ENCODE measurements at regions not wholly inside any gene's neighbourhood (a gene's known extent, or its start where the extent isn't known, plus 50 kb on each side); places are given as distances from the start of the nearest gene placed in this dataset.

DNA sequence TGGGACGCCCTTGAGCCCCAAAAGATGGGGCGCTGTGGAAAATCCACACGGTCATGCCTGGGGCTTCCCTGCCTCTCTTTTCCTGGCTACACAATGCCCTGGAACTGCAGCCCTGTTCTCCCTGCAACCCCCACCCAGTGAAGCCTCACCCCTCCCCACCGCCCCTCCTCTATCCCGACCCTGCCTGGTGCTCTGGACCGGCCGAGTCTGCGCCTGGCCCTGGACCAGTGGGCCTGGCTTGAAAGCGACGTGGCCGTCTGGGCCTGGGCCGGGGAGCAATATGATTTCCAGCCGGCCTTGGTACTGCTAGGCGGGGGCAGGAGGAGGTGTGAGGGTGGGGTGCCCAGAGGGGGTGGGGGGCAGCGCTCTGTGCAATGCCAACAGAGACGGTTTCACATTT, 71.0 kb upstream of the RNU6ATAC start:
- POLR2A ChIA-PET (ENCODE audit: unreplicated experiment): no interaction called here
- no TSS peak for BruUV-seq (replicated peaks)

DNA sequence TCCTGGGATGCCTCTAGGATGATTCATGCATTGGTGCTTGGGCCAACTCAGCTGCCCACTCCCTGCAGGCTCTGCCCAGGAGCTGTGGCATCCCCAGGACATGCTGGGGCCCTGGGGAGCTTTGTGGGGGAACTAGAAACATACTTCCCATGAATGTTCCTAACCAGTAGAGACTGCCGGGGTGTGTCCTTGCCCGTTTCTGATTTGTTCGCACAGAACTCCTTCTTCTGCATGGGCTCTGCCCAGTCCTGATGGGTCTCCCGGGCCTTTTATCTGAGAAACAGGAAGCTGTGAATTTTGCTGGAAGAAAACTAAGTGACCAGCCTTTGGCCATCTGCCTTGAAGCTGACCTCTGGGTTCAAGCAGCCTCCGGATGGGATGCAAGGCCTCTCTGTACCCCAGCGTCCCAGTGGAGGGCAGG, 71.6 kb upstream of the RNU6ATAC start:
- CTCF ChIA-PET: no interaction called here

More for the DNA sequence above, 71.0 kb upstream of the RNU6ATAC start:
- Histone ChIP-seq H3K27me3 (ENCODE audit: low read length) (no peaks in the 10 kb centered on the region), H3K9me2 (replicated peaks; ENCODE audit: low read length) (no peaks in the 10 kb centered on the region), H3K4me2 (ENCODE audit: low read length) (no peak overlapping the region), H3K79me2 (ENCODE audit: low read length) (no peaks in the 10 kb centered on the region), H3K4me3 (ENCODE audit: low read length) (no peak overlapping the region), H4K20me1 (ENCODE audit: low read length) (no peaks in the 10 kb centered on the region), H3K9me3 (ENCODE audit: low read length) (no peaks in the 10 kb centered on the region), H3F3A (ENCODE audit: low read length, unreplicated experiment) (no peaks in the 10 kb centered on the region), H2AFZ (ENCODE audit: low read length) (no peak overlapping the region), H3K27ac (ENCODE audit: low read length) (no peak overlapping the region), H3K4me1 (ENCODE audit: insufficient read depth, low read length) (no peaks in the 10 kb centered on the region), H3K36me3 (ENCODE audit: low read depth, low read length) (no peaks in the 10 kb centered on the region), H3K9ac (ENCODE audit: low read length) (no peak overlapping the region)
- ATAC-seq (no peak), DNase-seq (no peak)
- intact Hi-C loops (cut with micrococcal nuclease): no loop called here
- TF ChIP-seq EZH2 (IDR thresholded peaks at IDR 0.05; ENCODE audit: low read length, unreplicated experiment) (no peak), EZH2phosphoT487 (IDR thresholded peaks at IDR 0.05; ENCODE audit: borderline replicate concordance, low read length) (no peak)
- TF ChIP-seq, protein P1, sequence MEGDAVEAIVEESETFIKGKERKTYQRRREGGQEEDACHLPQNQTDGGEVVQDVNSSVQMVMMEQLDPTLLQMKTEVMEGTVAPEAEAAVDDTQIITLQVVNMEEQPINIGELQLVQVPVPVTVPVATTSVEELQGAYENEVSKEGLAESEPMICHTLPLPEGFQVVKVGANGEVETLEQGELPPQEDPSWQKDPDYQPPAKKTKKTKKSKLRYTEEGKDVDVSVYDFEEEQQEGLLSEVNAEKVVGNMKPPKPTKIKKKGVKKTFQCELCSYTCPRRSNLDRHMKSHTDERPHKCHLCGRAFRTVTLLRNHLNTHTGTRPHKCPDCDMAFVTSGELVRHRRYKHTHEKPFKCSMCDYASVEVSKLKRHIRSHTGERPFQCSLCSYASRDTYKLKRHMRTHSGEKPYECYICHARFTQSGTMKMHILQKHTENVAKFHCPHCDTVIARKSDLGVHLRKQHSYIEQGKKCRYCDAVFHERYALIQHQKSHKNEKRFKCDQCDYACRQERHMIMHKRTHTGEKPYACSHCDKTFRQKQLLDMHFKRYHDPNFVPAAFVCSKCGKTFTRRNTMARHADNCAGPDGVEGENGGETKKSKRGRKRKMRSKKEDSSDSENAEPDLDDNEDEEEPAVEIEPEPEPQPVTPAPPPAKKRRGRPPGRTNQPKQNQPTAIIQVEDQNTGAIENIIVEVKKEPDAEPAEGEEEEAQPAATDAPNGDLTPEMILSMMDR (conservative IDR thresholded peaks at IDR 0.05; ENCODE audit: low read depth, low read length): no peak
- CTCF ChIA-PET: no interaction called here

DNA sequence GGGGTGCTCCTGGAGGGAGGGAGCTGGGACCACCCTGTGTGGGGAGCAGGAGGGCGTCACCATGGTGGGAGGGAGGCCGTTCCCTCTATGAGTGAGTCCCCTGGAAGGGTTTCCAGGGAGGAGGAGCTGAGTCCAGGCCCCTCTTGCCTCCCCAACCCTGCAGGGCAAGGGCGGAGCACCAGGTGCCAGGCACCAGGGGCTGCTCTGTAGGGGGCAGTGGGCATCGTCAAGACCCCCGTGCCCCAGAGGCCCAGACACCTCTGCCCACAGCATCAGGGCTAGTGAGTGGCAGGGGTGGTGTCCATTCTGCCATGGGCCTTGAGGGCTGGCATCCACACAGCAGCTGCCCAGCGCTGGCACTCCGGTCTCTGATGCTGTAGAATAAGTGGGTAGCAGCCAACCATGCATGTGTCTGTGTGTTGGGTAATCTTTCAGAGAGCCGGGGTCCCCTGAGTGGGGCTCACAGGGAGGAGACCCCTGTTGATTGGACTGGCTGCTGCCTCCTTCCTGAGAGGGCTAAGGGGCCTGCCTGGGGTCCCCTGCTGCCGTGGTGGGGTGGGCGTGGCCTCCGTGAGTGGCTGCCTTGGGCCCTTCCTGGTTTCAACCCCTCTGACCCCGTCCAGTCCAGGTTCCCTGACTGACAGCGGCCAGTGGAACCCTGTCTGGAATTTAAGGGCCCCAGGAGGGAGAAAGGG, 72.7 kb upstream of the RNU6ATAC start:
- no TSS peak for BruUV-seq (replicated peaks)

More for the DNA sequence above, 71.6 kb upstream of the RNU6ATAC start:
- ATAC-seq (no peak), DNase-seq (no peak)
- Histone ChIP-seq H3K4me2 (ENCODE audit: low read length) (no peak overlapping the region), H3K36me3 (ENCODE audit: low read depth, low read length) (no peaks in the 10 kb centered on the region), H3K9ac (ENCODE audit: low read length) (no peak overlapping the region), H3K79me2 (ENCODE audit: low read length) (no peaks in the 10 kb centered on the region), H3K27me3 (ENCODE audit: low read length) (no peaks in the 10 kb centered on the region), H4K20me1 (ENCODE audit: low read length) (no peaks in the 10 kb centered on the region), H3K27ac (ENCODE audit: low read length) (no peak overlapping the region), H3K9me2 (replicated peaks; ENCODE audit: low read length) (no peaks in the 10 kb centered on the region), H3K4me3 (ENCODE audit: low read length) (no peak overlapping the region), H2AFZ (ENCODE audit: low read length) (no peak overlapping the region), H3K9me3 (ENCODE audit: low read length) (no peaks in the 10 kb centered on the region), H3F3A (ENCODE audit: low read length, unreplicated experiment) (no peaks in the 10 kb centered on the region), H3K4me1 (ENCODE audit: insufficient read depth, low read length) (no peaks in the 10 kb centered on the region)
- intact Hi-C loops (cut with micrococcal nuclease): no loop called here
- POLR2A ChIA-PET (ENCODE audit: unreplicated experiment): no interaction called here
- TF ChIP-seq, protein P1 (conservative IDR thresholded peaks at IDR 0.05; ENCODE audit: low read depth, low read length): no peak
- TF ChIP-seq EZH2 (IDR thresholded peaks at IDR 0.05; ENCODE audit: low read length, unreplicated experiment) (no peak), EZH2phosphoT487 (IDR thresholded peaks at IDR 0.05; ENCODE audit: borderline replicate concordance, low read length) (no peak)
- no TSS peak for BruUV-seq (replicated peaks)

More for the DNA sequence above, 72.7 kb upstream of the RNU6ATAC start:
- H3F3A ChIP-seq (ENCODE audit: low read length, unreplicated experiment): no peaks in the 10 kb centered on the region
- H4K20me1 ChIP-seq (ENCODE audit: low read length): no peaks in the 10 kb centered on the region
- no peaks in the 10 kb centered on the region for H3K27me3 ChIP-seq (ENCODE audit: low read length)
- no peak overlapping the region for H3K4me2 ChIP-seq (ENCODE audit: low read length)
- H3K27ac ChIP-seq (ENCODE audit: low read length): no peak overlapping the region
- intact Hi-C loops (cut with micrococcal nuclease): no loop called here
- no peak overlapping the region for H2AFZ ChIP-seq (ENCODE audit: low read length)
- ATAC-seq: no peak
- H3K9ac ChIP-seq (ENCODE audit: low read length): no peak overlapping the region
- H3K36me3 ChIP-seq (ENCODE audit: low read depth, low read length): no peaks in the 10 kb centered on the region
- no peaks in the 10 kb centered on the region for H3K9me2 ChIP-seq (replicated peaks; ENCODE audit: low read length)
- H3K9me3 ChIP-seq (ENCODE audit: low read length): no peaks in the 10 kb centered on the region
- no peaks in the 10 kb centered on the region for H3K4me1 ChIP-seq (ENCODE audit: insufficient read depth, low read length)
- no peak overlapping the region for H3K4me3 ChIP-seq (ENCODE audit: low read length)
- TF ChIP-seq, protein P1 (conservative IDR thresholded peaks at IDR 0.05; ENCODE audit: low read depth, low read length): no peak
- no peak for TF ChIP-seq EZH2 (IDR thresholded peaks at IDR 0.05; ENCODE audit: low read length, unreplicated experiment)
- TF ChIP-seq EZH2phosphoT487 (IDR thresholded peaks at IDR 0.05; ENCODE audit: borderline replicate concordance, low read length): no peak
- DNase-seq: no peak
- CTCF ChIA-PET: no interaction called here
- POLR2A ChIA-PET (ENCODE audit: unreplicated experiment): no interaction called here
- no peaks in the 10 kb centered on the region for H3K79me2 ChIP-seq (ENCODE audit: low read length)

All from PC-3 (cell line).